ENCODE measurements at regions not wholly inside any gene's neighbourhood (a gene's known extent, or its start where the extent isn't known, plus 50 kb on each side); places are given as distances from the start of the nearest gene placed in this dataset.

DNA sequence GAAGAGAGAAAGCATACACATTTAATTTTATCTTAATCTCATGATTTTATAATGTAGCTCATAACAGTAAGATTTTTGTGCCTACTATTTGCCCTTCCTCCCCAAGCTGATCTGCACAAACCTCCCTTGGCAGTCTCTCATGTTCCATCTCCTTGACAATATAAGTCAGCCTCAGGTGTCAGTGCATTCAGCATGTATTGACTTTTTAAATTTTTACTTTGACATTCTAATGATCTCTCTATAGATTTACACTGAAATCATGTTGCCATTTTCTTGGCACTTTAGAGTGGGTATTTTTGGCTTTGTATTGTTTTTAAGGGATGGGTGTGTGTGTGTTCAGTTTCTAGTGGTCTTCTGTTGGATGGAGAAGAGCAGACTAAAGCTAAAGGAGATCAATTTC is 505.3 kb upstream of the CPEB2 start:
- DNase-seq: no peak

DNA sequence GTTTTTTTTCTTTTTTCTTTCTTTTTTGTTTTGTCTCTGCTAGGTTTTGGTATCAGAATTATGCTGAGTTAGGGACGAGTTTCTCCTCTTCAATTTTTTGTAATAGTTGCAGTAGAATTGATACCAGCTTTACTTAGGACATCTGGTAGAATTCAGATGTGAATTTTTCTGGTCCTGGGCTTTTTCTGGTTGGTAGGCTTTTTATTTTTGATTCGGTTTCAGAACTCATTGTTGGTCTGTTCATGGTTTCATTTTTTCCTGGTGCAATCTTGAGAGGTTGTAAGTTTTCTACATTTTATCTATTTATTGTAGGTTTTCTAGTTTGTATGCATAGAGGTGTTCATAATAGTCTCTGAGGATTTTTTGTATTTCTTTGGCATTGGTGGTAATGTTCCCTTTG is 498.1 kb upstream of the CPEB2 start:
- no peak for DNase-seq

DNA sequence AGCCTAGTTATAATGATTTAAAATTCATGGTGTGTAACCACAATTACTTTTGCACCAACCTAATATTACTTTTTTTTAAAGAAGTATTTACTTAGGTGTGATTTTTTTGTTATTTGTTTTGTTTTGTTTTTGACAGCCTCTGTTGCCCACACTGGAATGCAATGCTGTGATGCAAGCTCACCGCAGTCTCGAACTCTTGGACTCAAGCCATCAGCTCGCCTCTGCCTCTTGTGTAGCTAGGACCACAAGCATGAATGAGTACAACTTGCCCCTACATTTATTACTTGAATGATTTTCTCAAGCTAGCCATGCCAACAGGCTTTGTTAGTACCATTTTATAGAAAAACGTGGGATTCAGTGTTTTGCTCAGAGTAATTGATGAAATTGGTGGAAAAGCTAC is 488.8 kb upstream of the CPEB2 start:
- no peak for DNase-seq

DNA sequence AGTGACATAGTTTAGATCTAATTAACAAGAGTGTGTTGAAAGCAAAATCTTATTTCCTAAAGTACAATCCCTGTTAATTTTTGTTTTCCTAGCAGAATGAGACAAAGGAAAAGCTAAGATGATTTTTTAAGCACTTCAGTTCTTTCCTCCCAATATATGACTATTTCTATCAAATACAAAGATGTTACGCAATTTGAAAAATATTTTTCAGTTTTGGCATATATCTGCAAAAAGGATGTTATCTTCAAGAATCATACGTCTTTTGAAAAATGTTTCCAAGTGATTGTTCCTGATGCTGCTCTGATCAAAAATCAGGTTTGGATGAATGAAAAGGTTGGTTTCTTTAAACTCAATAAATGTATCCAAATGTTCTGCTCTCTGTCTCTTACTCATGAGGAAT is 486.7 kb upstream of the CPEB2 start:
- no peak for DNase-seq

DNA sequence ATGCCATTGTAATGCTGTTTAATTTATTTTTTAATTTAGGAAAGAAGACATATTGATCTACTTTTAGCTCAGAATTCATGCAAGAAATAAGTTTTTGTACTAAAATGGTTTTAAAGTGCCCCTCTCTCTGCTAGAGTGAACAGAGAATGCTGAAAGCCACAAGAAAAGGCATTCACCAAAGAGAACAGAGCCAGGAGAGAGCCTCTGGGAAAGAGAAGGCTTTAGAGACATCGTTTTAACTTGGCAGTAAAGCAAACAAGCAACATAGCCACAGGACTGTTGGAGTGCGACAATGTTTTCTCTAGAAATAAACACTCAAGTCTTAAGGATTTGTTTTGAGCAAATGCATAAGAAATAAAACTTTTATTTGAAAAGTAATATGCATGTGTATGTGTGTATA is 484.1 kb upstream of the CPEB2 start:
- DNase-seq: no peak

DNA sequence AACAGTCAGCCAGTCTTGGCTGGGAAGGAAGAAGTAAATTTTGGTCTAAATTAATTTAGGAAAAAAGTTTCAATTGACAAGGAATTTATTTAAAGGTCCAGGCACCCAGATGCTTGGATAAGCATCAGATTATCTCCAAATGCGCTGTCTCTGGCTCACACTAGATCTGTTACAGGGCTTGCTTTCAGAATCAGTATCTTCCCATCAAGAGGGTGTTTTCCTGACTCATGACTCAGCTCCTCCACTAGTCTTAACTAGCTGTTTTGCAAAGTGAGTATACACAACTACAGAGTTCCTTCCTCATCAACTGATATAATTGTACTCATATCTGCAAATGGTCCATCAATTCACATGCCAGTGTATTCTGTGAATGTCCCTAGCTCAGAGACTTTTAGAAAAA is 482.1 kb upstream of the CPEB2 start:
- no peak for DNase-seq

DNA sequence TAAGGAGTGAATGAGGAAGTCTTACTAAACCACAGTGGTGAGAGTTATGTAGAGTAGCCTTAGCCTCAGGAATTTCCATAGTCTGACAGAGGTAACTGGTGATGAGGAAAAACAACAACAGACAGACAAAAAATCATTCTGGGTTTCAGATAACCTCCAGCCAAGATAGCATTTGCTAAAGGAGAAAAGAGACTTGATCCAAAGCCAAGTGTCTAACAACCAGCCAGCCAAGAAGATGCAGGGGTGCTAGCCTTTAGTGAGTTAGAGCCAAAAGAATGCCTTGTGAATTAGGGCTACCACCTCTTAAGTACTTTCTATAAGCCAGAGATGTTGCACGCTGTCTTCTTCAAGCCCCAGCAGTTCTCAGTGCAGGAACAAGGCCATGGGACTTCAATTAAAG is 478.0 kb upstream of the CPEB2 start:
- DNase-seq: no peak

DNA sequence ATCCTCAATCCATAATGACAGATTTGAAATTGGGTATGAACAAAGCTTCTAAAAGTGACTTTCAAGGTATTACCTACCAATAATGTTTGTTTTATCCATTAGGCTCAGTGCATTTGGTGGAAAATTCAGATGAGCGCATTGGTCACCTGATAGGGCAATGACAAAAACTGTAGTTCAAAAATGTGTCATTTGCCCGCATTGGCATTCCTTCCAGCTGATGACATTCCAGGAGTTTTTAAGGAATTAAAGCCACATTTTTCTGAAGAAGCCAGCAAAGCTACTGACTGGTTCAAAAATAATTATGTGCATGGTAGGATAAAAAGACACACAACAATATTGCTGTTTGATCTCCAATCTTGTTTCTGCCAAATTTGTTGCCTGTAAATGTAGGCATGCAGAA is 473.4 kb upstream of the CPEB2 start:
- no peak for DNase-seq

DNA sequence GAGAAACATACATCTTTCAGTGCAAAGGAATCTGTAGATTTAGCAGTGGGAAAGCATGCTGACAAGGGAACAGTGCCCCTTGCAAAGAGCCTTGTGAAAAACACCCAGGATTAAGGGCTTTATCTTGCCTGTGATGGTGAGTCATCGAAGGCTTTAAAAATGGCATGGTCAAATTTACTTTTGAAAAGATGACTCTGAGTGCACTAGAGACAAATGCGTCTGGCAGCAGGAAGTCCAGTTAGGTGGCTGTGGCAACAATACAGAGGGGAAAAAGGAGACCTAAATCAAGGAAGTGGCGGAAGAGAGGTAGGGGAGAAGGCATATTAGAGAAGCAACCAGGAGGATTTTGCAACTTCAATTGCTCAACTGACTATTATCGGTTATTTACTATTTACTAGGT is 472.6 kb upstream of the CPEB2 start:
- no peak for DNase-seq

DNA sequence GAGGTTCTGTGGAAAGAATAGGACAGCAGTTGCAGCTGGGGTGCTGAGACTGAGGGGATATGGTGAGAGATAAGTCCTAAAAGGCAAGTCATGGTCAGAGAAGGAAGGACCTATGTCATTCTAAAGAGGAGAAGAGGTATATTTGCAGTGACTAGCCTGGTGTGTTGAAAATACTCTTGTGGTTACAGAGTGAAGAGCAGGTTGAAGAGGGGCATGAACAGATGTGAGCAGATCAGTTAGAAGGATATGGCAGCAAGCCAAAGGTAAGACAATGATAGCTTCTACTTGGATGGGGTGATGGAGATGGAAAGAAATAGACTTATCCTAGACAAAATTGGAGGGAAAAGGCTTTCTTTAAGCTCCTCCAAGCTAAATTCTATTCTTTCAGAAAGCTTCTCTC is 469.8 kb upstream of the CPEB2 start:
- DNase-seq: no peak

DNA sequence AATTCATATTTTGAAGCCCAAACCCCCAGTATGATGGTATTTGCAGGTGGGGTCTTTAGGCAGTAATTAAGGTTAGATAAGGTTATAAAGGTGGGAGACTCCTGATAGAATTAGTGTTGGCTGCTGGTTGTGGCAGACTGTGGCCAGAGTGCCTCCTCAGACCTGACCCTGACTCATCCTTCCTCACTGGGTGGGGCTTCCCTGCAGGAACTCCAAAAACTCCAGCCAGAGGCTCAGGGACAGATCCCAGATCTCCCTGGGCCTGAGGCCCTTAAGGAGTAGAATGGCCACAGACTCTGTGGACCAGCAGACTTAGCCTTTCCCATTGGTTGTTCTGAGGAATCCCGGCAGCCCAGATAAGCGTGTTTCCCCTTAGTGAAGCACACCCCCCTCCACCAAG is 463.0 kb upstream of the CPEB2 start:
- DNase-seq: no peak

DNA sequence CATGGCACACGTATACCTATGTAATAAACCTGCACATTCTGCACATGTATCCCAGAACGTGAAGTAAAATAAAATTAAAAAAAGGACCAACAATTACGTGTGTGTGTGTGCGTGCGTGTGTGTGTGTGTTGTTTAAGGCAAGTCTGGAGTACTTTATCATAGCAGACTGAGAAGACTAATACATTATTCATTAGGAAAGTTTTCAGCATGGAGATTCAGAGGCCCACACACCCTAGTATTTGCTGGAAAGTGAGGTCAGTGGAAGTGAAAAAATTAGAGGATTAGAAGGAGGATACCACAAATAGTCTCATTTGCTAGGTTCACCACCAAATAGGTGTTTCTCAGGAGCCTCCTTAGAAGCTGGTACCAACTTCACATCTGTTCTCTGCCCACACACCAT is 457.1 kb upstream of the CPEB2 start:
- no peak for DNase-seq

DNA sequence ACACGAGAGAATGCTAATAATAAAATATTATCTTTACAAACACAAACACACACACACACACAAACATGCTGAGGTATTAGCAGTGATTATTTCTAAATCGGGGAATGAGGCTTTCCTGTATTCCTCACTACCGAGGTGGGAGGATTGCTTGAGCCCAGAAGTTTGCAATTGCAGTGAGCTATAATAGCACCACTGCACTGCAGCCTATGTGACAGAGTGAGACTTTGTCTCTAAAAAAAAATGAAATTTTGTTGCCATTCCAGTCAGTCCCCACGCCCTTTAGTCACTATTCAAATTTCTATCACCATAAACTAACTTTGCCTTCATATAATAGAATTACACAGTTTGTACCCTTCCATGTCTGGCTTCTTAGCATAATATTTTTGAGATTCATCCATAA is 456.5 kb upstream of the CPEB2 start:
- no peak for DNase-seq

DNA sequence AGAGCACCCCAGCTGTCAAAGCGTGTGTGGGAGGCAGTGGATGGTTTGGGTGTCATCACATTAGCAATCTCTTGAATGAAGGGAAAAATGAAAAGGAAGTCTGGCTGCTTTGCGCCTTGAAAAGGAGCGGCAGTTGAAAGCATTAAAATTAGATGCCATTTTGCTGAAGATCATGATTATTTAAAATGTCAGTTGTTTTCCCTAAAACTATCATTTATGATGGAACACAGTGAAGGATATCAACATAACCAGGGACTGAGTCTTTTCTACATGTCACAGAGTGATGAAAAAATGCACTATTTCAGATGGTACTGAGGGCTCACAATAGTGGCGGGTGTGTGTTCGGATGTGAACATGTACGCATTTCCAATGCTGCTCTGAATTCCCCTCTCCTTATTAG is 450.2 kb upstream of the CPEB2 start:
- DNase-seq: no peak

DNA sequence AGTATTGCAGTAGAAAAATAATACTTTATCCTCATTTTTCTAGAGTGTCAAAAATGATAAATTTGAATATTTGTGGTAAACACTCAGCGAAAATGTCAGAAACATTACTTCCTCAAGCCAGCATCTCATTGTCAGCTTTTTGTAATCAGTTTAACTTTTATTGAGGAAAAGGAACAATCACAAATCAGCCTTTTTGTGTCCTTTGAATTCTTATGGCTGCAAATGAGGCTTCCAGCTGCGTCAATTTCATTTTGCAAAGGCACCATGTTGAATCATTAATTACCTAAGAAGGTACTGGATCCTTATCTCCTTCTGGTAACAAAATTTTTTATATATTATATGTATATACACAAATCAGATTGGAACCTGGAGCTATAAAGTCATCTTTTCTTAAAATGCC is 442.6 kb upstream of the CPEB2 start:
- no peak for DNase-seq

DNA sequence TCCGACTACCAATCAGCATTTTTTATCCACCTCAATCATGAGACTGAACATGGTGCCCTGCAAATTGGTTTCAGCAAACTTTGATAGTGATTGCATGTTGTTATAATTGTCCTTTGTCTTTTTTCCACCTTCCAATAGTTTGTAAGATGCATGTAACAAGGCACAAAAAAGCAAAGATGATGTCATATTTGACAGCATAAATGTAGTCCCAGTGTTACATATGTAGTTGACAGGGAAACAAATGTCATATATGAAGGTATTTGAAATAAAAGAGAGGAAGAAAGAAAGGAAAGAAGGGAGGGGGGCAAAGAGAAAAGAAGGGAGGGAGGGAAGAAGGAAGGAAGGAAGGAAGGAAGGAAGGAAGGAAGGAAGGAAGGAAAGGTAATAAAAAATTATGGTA is 441.7 kb upstream of the CPEB2 start:
- no peak for DNase-seq

DNA sequence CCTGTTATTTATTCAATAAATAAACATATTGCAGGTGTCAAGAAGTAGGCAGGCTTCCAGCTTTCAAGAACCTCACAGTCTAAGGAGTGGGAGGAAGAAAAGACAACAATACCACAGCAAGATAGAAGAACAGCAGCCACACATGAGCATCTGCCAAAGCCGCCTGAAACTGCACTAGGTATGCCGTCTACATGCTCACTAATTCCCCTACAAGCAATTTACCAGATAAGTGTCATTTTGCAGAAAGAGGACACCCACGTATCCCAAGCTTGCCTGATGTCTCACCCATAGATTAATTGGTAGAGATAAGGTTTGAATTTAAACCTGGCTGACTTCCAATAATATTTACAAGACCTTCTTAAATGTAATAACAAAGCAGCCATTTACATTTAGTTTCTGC is 439.4 kb upstream of the CPEB2 start:
- no peak for DNase-seq

DNA sequence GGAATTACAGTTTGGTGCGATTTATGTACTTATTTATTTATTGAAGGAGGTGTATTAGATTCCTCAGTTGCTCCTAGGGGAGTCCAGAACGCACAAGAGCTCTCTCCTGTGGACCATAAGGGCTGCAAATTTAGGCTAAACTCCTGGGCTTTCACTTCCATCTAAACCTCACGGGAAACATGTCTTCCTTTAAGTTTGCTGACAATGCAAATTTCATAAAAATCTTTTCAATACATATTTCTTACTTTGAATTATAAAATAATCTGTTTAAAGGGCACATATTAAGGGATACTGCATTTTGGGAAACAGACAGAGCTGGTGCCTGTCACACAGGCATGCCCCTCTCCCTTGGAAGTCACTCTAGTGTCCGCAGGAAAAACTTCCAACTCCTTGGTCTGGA is 438.0 kb upstream of the CPEB2 start:
- DNase-seq: no peak

DNA sequence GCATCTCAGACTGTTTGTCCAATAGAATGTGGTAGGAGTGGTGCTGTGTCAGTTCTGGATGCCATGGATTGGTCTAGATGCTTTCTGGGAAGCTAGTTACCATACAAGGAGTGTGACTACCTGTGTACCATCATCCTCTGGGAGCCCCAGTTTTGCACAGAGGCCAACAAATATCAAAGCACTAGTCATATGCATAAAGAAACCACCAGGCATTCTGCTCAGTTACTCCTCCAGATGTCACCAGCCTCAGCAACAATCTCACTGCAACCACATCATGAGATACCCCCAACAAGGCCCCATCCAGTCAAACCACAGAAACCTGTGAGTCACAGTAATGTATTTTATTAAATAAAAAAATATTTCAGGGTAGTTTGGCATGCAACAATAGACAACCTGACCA is 435.8 kb upstream of the CPEB2 start:
- DNase-seq: no peak

DNA sequence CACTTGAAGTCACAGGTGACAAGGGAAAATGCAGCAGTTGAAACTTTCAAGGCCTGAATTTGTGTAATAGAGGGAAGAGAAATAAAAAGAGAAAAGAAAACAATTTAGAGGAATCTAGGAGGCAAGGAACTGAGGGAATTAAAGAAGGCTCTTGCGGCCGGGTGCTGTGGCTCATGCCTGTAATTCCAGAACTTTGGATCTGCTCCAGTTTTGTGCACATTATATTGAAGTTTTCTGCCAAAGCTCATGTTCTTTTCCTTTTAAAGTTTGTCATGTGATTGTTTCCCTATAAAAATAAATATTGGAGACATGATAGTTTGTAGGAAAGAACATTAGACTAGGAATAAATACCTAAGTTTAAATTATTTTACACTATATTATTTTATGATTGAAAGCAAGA is 433.9 kb upstream of the CPEB2 start:
- no peak for DNase-seq

DNA sequence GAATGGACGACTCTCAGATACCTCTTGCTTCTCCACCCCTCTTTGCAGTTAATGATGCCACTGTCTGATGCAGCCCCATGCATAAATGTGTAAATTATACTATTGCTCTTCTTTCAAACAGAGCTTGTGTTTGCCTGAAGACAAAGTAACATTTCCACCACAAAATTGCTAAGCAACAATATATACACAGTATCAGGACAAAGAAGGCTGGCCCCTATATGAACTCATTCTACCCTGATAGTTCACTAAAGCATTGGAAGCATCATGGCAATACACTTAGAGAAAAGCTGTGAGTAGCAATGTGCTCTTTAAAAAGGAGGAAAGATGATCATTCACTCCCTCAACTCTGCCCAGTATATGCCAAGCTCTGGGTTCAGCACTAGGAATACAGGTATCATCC is 427.0 kb upstream of the CPEB2 start:
- DNase-seq: no peak

DNA sequence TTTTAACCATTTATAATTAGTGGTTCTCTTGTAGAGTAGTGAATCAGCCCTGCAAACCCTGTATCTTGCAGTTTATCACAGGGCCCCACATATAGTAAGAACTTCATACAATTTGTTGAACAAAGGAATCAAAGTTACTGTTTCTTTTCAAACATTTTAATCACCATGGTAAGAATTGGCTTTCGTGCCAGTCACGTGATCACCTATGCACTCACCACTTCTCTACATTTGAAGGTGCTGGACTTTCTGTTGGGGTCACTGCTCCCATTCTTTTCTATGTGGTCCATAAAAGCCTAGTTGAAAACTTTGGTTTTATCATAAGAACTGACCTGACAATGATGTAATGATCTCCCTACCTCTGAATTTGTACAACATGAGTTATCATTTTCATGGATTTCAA is 426.4 kb upstream of the CPEB2 start:
- no peak for DNase-seq

DNA sequence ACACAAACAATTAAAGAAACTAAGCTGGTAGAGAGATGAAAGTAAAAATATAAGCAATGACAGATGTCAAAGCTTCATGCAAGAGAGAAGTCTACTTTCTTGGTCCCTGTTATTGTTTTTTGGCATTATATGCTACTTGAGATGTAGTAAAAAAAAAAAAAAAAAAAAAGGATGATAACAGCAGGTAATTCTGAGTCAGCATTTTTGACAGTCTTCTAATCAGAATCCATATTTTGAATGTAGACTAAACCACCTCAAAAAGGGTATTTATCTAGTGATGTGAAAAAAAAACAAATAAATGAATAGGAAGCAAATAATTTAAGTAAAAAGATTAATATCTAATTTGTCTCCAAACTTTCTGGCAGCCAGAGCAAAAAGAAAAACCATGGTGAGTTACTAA is 422.2 kb upstream of the CPEB2 start:
- DNase-seq: no peak

DNA sequence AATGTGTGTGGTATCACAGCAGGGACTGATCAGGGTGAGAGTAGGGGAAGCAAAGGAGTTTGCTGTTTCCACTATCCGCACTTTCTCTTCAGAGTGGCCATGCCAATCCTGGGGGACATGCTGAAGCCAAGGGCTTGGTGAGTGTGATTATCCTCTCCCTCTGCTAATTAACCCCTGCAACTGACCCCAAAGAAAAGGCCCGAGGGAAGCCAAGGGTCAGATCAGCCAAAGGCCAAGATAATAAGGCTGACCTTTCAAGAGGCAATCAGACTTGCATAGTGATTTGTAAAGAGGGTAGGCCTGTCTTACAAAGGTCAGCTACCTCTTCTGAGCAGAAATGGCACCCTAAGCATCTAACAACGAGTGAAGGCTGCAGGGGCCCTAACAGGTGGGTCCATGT is 420.5 kb upstream of the CPEB2 start:
- no peak for DNase-seq

DNA sequence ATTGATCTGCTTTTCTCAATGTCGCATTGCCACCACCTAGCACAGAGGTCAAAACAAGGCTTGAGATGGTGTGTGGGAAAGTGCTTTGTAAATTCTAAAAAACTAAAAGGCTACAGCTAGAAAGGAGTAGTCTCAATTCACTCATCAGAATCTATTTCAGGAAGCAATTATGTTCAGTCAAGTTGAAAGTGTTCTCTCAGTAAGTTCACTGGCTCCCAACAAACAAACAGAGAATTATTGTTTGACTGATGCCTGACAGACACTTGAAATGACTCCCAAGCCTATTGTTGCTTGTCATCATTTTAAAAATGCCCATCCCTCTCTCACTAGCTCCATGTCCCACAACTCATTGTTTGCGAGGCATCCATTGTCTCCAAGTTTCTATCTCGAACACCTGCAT is 419.6 kb upstream of the CPEB2 start:
- DNase-seq: no peak

DNA sequence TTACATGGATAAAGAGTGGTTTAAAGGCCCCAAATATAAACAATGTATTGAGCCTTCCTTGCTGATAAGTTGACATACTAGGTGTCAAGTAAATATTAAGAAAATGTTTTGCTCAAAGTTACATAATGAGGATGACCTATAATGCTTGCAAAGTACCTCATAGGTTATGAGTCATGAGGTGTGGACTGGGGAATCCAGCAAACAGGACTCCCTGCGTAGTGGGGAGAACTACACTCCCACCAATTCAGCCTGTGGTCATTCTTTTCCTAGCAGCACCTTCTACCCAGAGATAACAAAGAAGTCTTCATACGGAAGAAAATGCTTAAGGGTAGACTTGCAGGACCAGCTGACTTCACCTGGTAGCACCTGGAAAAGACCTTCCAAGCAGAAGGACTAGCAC is 418.9 kb upstream of the CPEB2 start:
- no peak for DNase-seq

DNA sequence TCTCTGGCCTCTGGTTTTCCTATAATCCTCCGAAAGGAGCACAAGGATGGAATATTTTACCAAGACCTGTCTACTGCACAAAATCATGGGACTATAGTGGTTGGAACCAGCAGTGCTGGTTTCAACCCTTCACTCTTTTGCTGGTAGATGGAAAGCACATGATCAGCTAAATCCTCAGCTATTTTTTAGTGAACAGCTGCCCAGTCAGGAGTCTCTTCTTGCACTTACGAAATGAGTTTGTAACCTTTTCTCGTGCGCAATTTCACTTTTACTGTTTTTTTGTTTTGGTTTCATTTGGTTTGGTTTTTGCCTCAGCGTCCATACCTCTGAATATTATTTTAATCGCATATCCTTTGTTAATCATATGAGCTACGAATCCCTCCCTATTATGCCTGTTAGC is 418.5 kb upstream of the CPEB2 start:
- no peak for DNase-seq
